CD4-positive, alpha-beta memory T cell (primary cell): ENCODE measurements at regions not wholly inside any gene's neighbourhood (a gene's known extent, or its start where the extent isn't known, plus 50 kb on each side); places are given as distances from the start of the nearest gene placed in this dataset.

ENCODE experiments used
- CTCF ChIA-PET: fragments of 350-600 bp; sonication (Branson Sonifier 250); formaldehyde crosslinking; loops from one replicate; lab custom pipeline; 2021; ENCODE audit warnings: inconsistent platforms; ENCODE audit not compliant: partially characterized antibody; lab: Charles Lee
- POLR2A ChIA-PET: fragments of 350-600 bp; sonication (Branson Sonifier 250); formaldehyde crosslinking; loops from one replicate; lab custom pipeline; 2021; ENCODE audit not compliant: partially characterized antibody; lab: Charles Lee
- DNase-seq, 5 donors: peaks; one replicate each; pipeline versions ENCODE4 v3.0.0 to v3.0.0-alpha.2; 2020 to 2022; ENCODE audit warnings: mixed read lengths in 1 of 5
- H3K27ac ChIP-seq: one replicate; pipeline ENCODE4 v1.7.0; 2013; ENCODE audit warnings: low read depth, low read length
- H3K27me3 ChIP-seq: 2 replicates; pipeline ENCODE4 v1.7.0; 2013; ENCODE audit warnings: mild to moderate bottlenecking, low read length, moderate library complexity; ENCODE audit not compliant: insufficient read depth
- H3K36me3 ChIP-seq: 2 replicates; pipeline ENCODE4 v1.7.0; 2013; ENCODE audit warnings: mild to moderate bottlenecking, low read length, moderate library complexity; ENCODE audit not compliant: insufficient read depth
- H3K4me1 ChIP-seq: 2 replicates; pipeline ENCODE4 v1.7.0; 2013; ENCODE audit warnings: mild to moderate bottlenecking, low read length, moderate library complexity; ENCODE audit not compliant: insufficient read depth
- H3K4me3 ChIP-seq, 2 donors: one replicate each; pipeline ENCODE4 v1.7.0; 2013; ENCODE audit warnings: low read length in 2 of 2, mild to moderate bottlenecking in 1 of 2
- H3K9me3 ChIP-seq, 2 donors: one replicate each; pipeline ENCODE4 v1.7.0; 2013; ENCODE audit warnings: low read length in 2 of 2, control low read depth in 1 of 2; ENCODE audit not compliant: control insufficient read depth in 1 of 2
- H3K27ac Mint-ChIP-seq, 7 donors: one replicate each; pipeline ENCODE4 v1.8.0; 2020 to 2021; ENCODE audit warnings: mixed read lengths in 7 of 7, mild to moderate bottlenecking in 6 of 7, inconsistent platforms in 3 of 7, moderate library complexity in 3 of 7
- H3K27me3 Mint-ChIP-seq, 2 donors: one replicate each; pipeline ENCODE4 v1.8.0; 2020 to 2021; ENCODE audit warnings: mixed read lengths in 2 of 2
- H3K36me3 Mint-ChIP-seq, 2 donors: one replicate each; pipeline ENCODE4 v1.8.0; 2020 to 2021; ENCODE audit warnings: mixed read lengths in 2 of 2, inconsistent platforms in 1 of 2, mild to moderate bottlenecking in 1 of 2
- H3K4me1 Mint-ChIP-seq, 4 donors: one replicate each; pipeline ENCODE4 v1.8.0; 2020 to 2021; ENCODE audit warnings: mixed read lengths in 4 of 4, mild to moderate bottlenecking in 1 of 4
- H3K4me3 Mint-ChIP-seq, 8 donors: one replicate each; pipeline ENCODE4 v1.8.0; 2020 to 2021; ENCODE audit warnings: mixed read lengths in 8 of 8, mild to moderate bottlenecking in 7 of 8, moderate library complexity in 6 of 8, inconsistent platforms in 3 of 8
- H3K9me3 Mint-ChIP-seq, 8 donors: one replicate each; pipeline ENCODE4 v1.8.0; 2020 to 2021; ENCODE audit warnings: mixed read lengths in 8 of 8, mild to moderate bottlenecking in 5 of 8, inconsistent platforms in 3 of 8, moderate library complexity in 1 of 8
- intact Hi-C: fragments of 100-400 bp; cut with micrococcal nuclease; formaldehyde crosslinking; loops from one replicate; pipeline ENCODE4 v1.15.1; 2023

DNA sequence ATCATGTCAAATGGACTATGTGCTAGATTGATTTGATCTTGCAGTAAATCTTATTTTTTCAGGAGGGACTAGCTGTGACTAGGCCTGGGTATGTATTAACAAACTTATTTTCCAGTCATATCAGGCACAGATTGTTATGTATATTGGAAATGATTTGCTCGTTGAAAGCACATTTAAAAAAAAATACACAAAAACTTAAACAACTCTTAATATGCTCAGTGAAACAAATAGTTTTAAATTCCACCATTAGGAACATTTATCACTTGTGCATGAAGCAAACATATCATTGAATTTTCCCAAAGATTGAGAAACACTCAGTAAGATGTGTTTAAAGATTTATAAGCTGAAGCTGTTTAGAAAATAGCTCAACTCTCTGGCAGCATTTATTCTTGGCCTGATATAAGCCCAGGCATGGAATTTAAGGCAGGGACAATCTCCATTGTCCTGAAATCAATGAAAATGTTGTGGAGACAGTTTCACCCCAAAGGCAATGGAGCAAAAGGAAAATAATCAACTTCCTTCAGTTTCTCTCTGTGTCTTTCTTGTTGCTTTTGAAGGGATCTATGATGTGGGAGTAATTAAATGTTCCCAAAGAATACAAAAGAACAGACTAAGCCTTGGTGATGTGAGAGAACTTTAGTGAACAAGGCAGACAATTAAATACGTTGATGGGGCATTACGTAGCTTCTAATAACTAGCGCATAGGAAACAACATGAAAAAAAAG, 250.3 kb downstream of the GPR37 start:
- Mint-ChIP-seq H3K9me3 (peaks cover 0 to 9% (median 1%) of the 10 kb centered on the region in 8 donors), H3K4me1 (no peaks in the 10 kb centered on the region), H3K4me3 (no peak overlapping the region), H3K36me3 (no peaks in the 10 kb centered on the region), H3K27me3 (no peaks in the 10 kb centered on the region), H3K27ac (no peak overlapping the region)
- intact Hi-C loops = no loop called here
- Histone ChIP-seq H3K27ac (no peak overlapping the region), H3K4me1 (no peaks in the 10 kb centered on the region), H3K27me3 (no peaks in the 10 kb centered on the region), H3K4me3 (no peak overlapping the region), H3K36me3 (no peaks in the 10 kb centered on the region), H3K9me3 (no peaks in the 10 kb centered on the region)
- ChIA-PET CTCF (no interaction called here), POLR2A (no interaction called here)
- DNase-seq = no peak

DNA sequence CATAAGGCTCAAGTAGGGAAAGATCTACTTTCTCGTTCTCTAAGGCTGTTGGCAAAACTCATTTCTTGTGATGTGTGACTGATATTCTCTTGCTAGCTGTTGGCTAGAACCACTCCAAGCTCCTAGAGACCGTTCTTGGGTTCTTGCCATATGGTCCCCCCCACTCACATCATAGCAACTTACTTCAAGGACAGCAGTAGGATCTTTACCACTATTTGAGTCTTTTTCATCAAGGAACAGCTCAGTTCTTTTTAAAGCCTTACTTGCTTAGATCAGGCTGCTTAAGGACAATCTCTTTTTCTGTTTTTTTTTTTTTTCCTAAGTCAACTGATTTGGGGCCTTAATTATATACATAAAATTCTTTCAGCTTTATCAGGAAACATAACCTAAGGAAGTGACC, 251.1 kb downstream of the GPR37 start:
- ChIA-PET POLR2A (no interaction called here), CTCF (no interaction called here)
- intact Hi-C loops = no loop called here
- Histone ChIP-seq H3K4me3 (no peak overlapping the region), H3K27ac (no peak overlapping the region), H3K9me3 (no peaks in the 10 kb centered on the region), H3K36me3 (no peaks in the 10 kb centered on the region), H3K27me3 (no peaks in the 10 kb centered on the region), H3K4me1 (no peaks in the 10 kb centered on the region)
- H3K9me3 Mint-ChIP-seq = peaks cover 0 to 9% (median 2%) of the 10 kb centered on the region in 8 donors
- no peak overlapping the region for H3K27ac Mint-ChIP-seq
- no peaks in the 10 kb centered on the region for H3K4me1 Mint-ChIP-seq
- no peaks in the 10 kb centered on the region for H3K27me3 Mint-ChIP-seq
- no peak for DNase-seq
- no peak overlapping the region for H3K4me3 Mint-ChIP-seq
- no peaks in the 10 kb centered on the region for H3K36me3 Mint-ChIP-seq

DNA sequence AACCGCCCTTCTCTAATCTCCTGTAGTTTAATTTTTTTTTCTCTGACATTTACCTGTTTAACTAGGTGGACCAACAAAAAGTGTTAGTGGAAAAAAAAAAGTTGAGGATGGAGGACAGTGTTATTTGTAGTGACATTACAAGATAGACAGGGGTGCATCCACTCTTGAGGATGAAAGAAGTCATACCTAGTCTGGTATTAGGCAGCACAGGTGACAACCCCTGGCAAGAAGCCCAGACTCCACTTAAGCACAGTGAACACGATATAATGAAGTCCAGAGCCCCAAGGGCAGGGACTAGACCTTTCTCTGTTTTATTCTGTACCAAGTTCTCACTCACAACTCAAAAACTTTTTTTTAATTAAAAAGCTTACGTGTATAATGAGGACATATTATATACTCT, 268.4 kb downstream of the GPR37 start:
- intact Hi-C loops = no loop called here
- no peak for DNase-seq
- Mint-ChIP-seq H3K4me1 (no peaks in the 10 kb centered on the region), H3K9me3 (peaks cover 0 to 13% (median 5%) of the 10 kb centered on the region in 8 donors), H3K27me3 (no peaks in the 10 kb centered on the region), H3K27ac (no peak overlapping the region), H3K4me3 (no peak overlapping the region), H3K36me3 (no peaks in the 10 kb centered on the region)
- ChIA-PET CTCF (no interaction called here), POLR2A (no interaction called here)
- Histone ChIP-seq H3K4me3 (no peak overlapping the region), H3K9me3 (no peaks in the 10 kb centered on the region), H3K27me3 (no peaks in the 10 kb centered on the region), H3K27ac (no peak overlapping the region), H3K4me1 (no peaks in the 10 kb centered on the region), H3K36me3 (no peaks in the 10 kb centered on the region)

DNA sequence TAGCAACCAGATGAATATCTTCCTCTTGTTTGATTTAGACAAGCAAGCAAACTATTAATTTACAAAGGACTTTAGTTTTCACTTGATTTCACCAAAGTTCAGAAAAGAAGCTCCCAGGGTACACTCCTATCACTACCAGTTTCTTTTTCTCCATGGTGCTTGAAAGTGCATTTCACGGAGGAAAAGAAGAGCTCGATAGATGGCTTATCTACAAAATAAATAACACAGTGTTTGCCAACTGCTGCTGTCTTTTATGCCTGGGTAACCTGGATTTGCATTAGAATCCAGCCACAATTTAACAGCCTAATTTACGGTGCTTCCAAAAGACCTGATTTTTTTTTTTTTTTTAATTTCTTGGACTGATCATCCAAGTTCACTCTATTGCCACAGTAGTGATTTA, 275.7 kb downstream of the GPR37 start:
- H3K9me3 Mint-ChIP-seq = peaks cover 0 to 5% (median under 1%) of the 10 kb centered on the region in 8 donors
- no peaks in the 10 kb centered on the region for H3K4me1 ChIP-seq
- intact Hi-C loops = no loop called here
- H3K27ac ChIP-seq = no peak overlapping the region
- no peak overlapping the region for H3K27ac Mint-ChIP-seq
- no peaks in the 10 kb centered on the region for H3K36me3 ChIP-seq
- no peaks in the 10 kb centered on the region for H3K4me1 Mint-ChIP-seq
- no peaks in the 10 kb centered on the region for H3K27me3 Mint-ChIP-seq
- ChIA-PET POLR2A (no interaction called here), CTCF (no interaction called here)
- DNase-seq = no peak
- no peaks in the 10 kb centered on the region for H3K36me3 Mint-ChIP-seq
- no peaks in the 10 kb centered on the region for H3K27me3 ChIP-seq
- H3K4me3 Mint-ChIP-seq = no peak overlapping the region
- H3K4me3 ChIP-seq = no peak overlapping the region
- no peaks in the 10 kb centered on the region for H3K9me3 ChIP-seq

DNA sequence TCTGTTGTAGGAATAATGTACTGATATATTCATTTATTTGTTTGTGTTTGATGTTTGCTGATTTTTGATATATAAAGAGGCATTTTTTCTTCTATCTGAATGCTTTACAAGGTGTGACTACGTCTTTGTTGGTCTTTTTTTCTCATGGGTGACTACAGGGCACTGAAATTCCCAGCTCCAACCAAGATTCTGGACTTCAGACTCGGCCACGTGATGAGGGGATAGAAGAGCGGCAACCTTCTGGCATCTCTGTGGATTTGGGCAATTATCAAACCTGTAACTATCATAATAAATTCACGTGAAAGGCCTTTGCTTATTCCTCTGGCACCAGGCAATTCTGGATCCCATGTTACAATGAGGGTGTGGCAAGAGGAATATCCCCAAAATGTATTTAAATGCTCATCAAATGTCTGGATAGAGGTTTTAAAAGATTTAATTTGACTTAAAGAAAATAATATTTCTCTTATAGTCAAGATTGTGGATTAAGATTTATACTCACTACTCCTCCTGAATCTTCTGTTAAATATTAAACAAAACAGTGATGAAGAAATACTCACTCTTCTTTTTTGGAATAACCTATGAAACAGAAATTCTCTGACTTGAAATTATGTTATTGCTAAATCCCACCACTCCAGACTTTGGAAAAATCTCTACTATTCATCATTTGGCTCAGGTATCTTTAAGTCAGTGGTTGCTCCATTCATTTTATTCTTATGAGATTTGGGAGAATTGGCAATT, 276.3 kb downstream of the GPR37 start:
- intact Hi-C loops = no loop called here
- H3K9me3 ChIP-seq = no peaks in the 10 kb centered on the region
- Mint-ChIP-seq H3K4me1 (no peaks in the 10 kb centered on the region), H3K4me3 (no peak overlapping the region), H3K27me3 (no peaks in the 10 kb centered on the region), H3K36me3 (no peaks in the 10 kb centered on the region), H3K27ac (no peak overlapping the region), H3K9me3 (peaks cover 0 to 5% (median under 1%) of the 10 kb centered on the region in 8 donors)
- DNase-seq = no peak
- ChIA-PET CTCF (no interaction called here), POLR2A (no interaction called here)
- no peaks in the 10 kb centered on the region for H3K27me3 ChIP-seq
- H3K4me3 ChIP-seq = no peak overlapping the region
- H3K36me3 ChIP-seq = no peaks in the 10 kb centered on the region
- no peaks in the 10 kb centered on the region for H3K4me1 ChIP-seq
- no peak overlapping the region for H3K27ac ChIP-seq

DNA sequence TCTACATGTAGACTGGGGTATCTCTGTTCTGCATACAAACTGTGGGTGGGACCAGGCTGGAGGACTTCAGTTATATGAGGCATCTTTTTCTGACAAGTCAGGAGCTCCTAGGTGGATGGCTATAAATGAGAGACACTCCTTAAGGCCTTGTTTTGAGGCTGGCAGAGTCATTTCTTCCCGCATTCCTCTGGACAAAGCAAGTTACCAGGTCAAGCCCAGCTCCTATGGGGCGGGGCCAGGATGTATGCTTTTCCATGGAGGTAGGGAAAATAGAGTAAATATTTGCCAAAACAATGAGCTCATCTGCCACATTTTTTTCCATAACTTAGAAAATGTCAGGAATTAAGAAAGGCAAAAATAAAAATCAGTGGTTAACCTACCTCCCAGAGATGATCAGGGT, 283.4 kb downstream of the GPR37 start:
- Mint-ChIP-seq H3K27ac (no peak overlapping the region), H3K9me3 (peaks cover 0 to 8% (median 0%) of the 10 kb centered on the region in 8 donors), H3K36me3 (no peaks in the 10 kb centered on the region), H3K4me3 (no peak overlapping the region), H3K27me3 (peaks cover 0 to 1% of the 10 kb centered on the region in 2 donors), H3K4me1 (no peaks in the 10 kb centered on the region)
- H3K9me3 ChIP-seq = no peaks in the 10 kb centered on the region
- no peaks in the 10 kb centered on the region for H3K4me1 ChIP-seq
- DNase-seq = no peak
- H3K27me3 ChIP-seq = no peaks in the 10 kb centered on the region
- intact Hi-C loops = no loop called here
- H3K4me3 ChIP-seq = no peak overlapping the region
- H3K27ac ChIP-seq = no peak overlapping the region
- no peaks in the 10 kb centered on the region for H3K36me3 ChIP-seq
- ChIA-PET CTCF (no interaction called here), POLR2A (no interaction called here)

DNA sequence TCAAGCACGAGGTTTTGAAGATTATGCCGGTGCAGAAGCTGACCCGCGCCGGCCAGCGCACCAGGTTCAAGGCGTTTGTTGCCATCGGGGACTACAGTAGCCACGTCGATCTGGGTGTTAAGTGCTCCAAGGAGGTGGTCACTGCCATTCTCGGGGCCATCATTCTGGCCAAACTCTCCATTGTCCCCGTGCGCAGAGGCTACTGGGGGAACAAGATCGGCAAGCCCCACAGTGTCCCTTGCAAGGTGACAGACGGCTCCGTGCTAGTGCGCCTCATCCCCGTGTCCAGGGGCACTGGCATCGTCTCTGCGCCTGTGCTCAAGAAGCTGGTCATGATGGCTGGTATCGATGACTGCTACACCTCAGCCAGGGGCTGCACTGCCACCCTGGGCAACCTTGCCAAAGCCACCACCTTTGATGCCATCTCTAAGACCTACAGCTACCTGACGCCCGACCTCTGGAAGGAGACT, 284.7 kb downstream of the GPR37 start:
- POLR2A ChIA-PET = no interaction called here
- no peak overlapping the region for H3K27ac ChIP-seq

More for the DNA sequence above, 284.7 kb downstream of the GPR37 start:
- CTCF ChIA-PET = no interaction called here
- H3K9me3 ChIP-seq = no peaks in the 10 kb centered on the region
- no peak for DNase-seq
- H3K4me3 Mint-ChIP-seq = no peak overlapping the region
- H3K9me3 Mint-ChIP-seq = peaks cover 0 to 5% (median 3%) of the 10 kb centered on the region in 8 donors
- no peak overlapping the region for H3K27ac Mint-ChIP-seq
- H3K36me3 ChIP-seq = no peaks in the 10 kb centered on the region
- H3K4me1 Mint-ChIP-seq = no peaks in the 10 kb centered on the region
- H3K4me1 ChIP-seq = no peaks in the 10 kb centered on the region
- H3K27me3 Mint-ChIP-seq = peaks cover 0 to 1% of the 10 kb centered on the region in 2 donors
- no peaks in the 10 kb centered on the region for H3K36me3 Mint-ChIP-seq
- intact Hi-C loops = no loop called here
- H3K27me3 ChIP-seq = no peaks in the 10 kb centered on the region
- H3K4me3 ChIP-seq = no peak overlapping the region
